ENCODE measurements at regions not wholly inside any gene's neighbourhood (a gene's known extent, or its start where the extent isn't known, plus 50 kb on each side); places are given as distances from the start of the nearest gene placed in this dataset.
"Not testable (repeated sequence)": the region's sequence is repeated elsewhere in the genome, so short reads cannot be mapped to it uniquely, and the experiment has no call there.

- Mint-ChIP-seq H3K27me3 (ENCODE audit: low read depth) (no peaks in the 10 kb centered on the region), H3K4me1 (no peaks in the 10 kb centered on the region), H3K9me3 (peaks cover 6% of the 10 kb centered on the region), H3K36me3 (no peaks in the 10 kb centered on the region), H3K4me3 (no peak overlapping the region), H3K27ac (no peak overlapping the region)
- no peak for DNase-seq (ENCODE audit: low spot score in 2 of 2, unreplicated experiment in 2 of 2)
- no peak for TF ChIP-seq CTCF (IDR thresholded peaks at IDR 0.05; ENCODE audit: unreplicated experiment)
Observed at GRCh38 chr12:126434412-126434985, 1369.3 kb downstream of the AACS start.

- H3K27me3 Mint-ChIP-seq (ENCODE audit: low read depth): no peaks in the 10 kb centered on the region
- no peak for DNase-seq (ENCODE audit: low spot score in 2 of 2, unreplicated experiment in 2 of 2)
- H3K4me3 Mint-ChIP-seq: no peak overlapping the region
- H3K9me3 Mint-ChIP-seq: no peaks in the 10 kb centered on the region
- H3K27ac Mint-ChIP-seq: no peak overlapping the region
- no peaks in the 10 kb centered on the region for H3K4me1 Mint-ChIP-seq
- H3K36me3 Mint-ChIP-seq: no peaks in the 10 kb centered on the region
- no peak for TF ChIP-seq CTCF (IDR thresholded peaks at IDR 0.05; ENCODE audit: unreplicated experiment)
Observed at GRCh38 chr12:126436041-126436440, 1370.8 kb downstream of the AACS start.

- Mint-ChIP-seq H3K27me3 (ENCODE audit: low read depth) (no peaks in the 10 kb centered on the region), H3K4me3 (no peak overlapping the region), H3K27ac (no peak overlapping the region), H3K9me3 (no peaks in the 10 kb centered on the region), H3K36me3 (no peaks in the 10 kb centered on the region), H3K4me1 (no peaks in the 10 kb centered on the region)
- TF ChIP-seq CTCF (IDR thresholded peaks at IDR 0.05; ENCODE audit: unreplicated experiment): no peak
- no peak for DNase-seq (ENCODE audit: low spot score in 2 of 2, unreplicated experiment in 2 of 2)
Observed at GRCh38 chr12:126437934-126438333, 1372.7 kb downstream of the AACS start.

GRCh38 chr12:126443977-126444376, 1378.7 kb downstream of the AACS start:
- TF ChIP-seq CTCF (IDR thresholded peaks at IDR 0.05; ENCODE audit: unreplicated experiment): no peak
- no peak overlapping the region for H3K27ac Mint-ChIP-seq
- no peaks in the 10 kb centered on the region for H3K36me3 Mint-ChIP-seq
- H3K4me3 Mint-ChIP-seq: no peak overlapping the region
- DNase-seq (ENCODE audit: low spot score in 2 of 2, unreplicated experiment in 2 of 2): no peak
- no peaks in the 10 kb centered on the region for H3K4me1 Mint-ChIP-seq
- H3K9me3 Mint-ChIP-seq: peaks cover 26% of the 10 kb centered on the region
- H3K27me3 Mint-ChIP-seq (ENCODE audit: low read depth): no peaks in the 10 kb centered on the region

- H3K4me1 Mint-ChIP-seq: no peaks in the 10 kb centered on the region
- DNase-seq (ENCODE audit: low spot score in 2 of 2, unreplicated experiment in 2 of 2): no peak
- H3K36me3 Mint-ChIP-seq: no peaks in the 10 kb centered on the region
- H3K4me3 Mint-ChIP-seq: no peak overlapping the region
- H3K9me3 Mint-ChIP-seq: peaks cover 29% of the 10 kb centered on the region
- H3K27me3 Mint-ChIP-seq (ENCODE audit: low read depth): no peaks in the 10 kb centered on the region
- H3K27ac Mint-ChIP-seq: no peak overlapping the region
- TF ChIP-seq CTCF (IDR thresholded peaks at IDR 0.05; ENCODE audit: unreplicated experiment): no peak
Observed at GRCh38 chr12:126447346-126447745, 1382.1 kb downstream of the AACS start.

- Mint-ChIP-seq H3K4me1 (no peaks in the 10 kb centered on the region), H3K36me3 (no peaks in the 10 kb centered on the region), H3K27ac (no peak overlapping the region), H3K27me3 (ENCODE audit: low read depth) (no peaks in the 10 kb centered on the region), H3K4me3 (no peak overlapping the region), H3K9me3 (peaks cover 22% of the 10 kb centered on the region)
- no peak for DNase-seq (ENCODE audit: low spot score in 2 of 2, unreplicated experiment in 2 of 2)
- TF ChIP-seq CTCF (IDR thresholded peaks at IDR 0.05; ENCODE audit: unreplicated experiment): no peak
Observed at GRCh38 chr12:126451809-126452208, 1386.6 kb downstream of the AACS start.

- not testable (repeated sequence) for DNase-seq (ENCODE audit: low spot score in 2 of 2, unreplicated experiment in 2 of 2); H3K27ac Mint-ChIP-seq; H3K4me3 Mint-ChIP-seq; H3K27me3 Mint-ChIP-seq (ENCODE audit: low read depth); H3K36me3 Mint-ChIP-seq; H3K4me1 Mint-ChIP-seq
- H3K9me3 Mint-ChIP-seq: peaks cover 17% of the 10 kb centered on the region
Observed at GRCh38 chr12:126452686-126453085, 1387.5 kb downstream of the AACS start.

Data from mesothelial cell of epicardium (in vitro differentiated cells).